ENCODE measurements at regions not wholly inside any gene's neighbourhood (a gene's known extent, or its start where the extent isn't known, plus 50 kb on each side); places are given as distances from the start of the nearest gene placed in this dataset.
"Not testable (repeated sequence)": the region's sequence is repeated elsewhere in the genome, so short reads cannot be mapped to it uniquely, and the experiment has no call there.

GRCh38 chr20:56766528-56766927, 137.4 kb downstream of the TFAP2C start:
- intact Hi-C loops (cut with micrococcal nuclease): no loop called here

DNA sequence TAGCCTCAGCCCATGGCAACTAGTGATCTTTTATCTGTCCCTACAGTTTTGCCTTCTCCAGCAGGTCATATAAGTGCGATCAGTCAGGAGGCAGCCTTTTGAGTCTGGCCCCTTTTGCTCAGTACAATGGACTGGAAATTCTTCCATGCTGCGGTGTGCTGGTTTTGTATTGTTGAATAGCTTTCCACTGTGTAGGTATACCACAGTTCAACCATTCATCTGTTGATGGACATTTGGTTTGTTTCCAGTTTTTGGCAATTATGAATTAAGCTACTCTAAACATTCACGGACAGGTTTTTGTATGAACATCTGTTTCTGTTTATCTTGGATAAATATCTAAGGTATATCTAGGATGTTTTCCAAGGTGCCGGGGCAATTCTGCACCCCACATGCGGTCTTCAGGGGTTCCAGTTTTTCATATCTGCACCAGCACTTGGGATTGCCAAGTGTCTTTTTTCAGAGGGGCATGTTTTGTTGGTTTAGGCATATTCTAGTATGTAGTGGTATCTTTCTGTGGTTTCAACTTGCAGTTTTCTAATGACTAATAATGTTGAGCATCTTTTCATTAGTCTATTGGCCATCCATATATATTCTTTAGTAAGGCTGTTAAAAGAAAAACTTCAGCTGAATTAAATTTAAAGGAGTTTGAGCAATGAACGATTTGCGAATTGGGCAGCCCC, 141.0 kb downstream of the TFAP2C start:
- intact Hi-C loops (cut with micrococcal nuclease): no loop called here

DNA sequence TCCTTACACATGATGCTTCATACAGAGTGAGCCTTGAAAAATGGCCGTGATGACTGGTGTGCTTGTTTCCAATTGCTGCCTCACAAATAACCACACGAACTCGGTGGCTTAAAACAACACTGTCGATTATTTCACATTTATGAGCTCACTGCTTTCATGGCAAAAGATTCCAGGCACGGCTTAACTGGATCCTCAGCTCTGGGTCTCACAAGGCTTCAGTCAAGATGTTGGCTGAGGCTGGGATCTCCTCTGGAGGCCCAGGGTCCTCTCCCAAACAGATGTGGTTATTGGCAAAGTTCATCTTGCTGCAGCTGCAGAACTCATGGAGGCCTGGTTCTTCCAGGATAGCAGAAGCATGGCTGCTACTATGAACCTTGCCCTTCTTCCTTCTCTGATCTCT, 144.6 kb downstream of the TFAP2C start:
- intact Hi-C loops (cut with micrococcal nuclease): no loop called here

DNA sequence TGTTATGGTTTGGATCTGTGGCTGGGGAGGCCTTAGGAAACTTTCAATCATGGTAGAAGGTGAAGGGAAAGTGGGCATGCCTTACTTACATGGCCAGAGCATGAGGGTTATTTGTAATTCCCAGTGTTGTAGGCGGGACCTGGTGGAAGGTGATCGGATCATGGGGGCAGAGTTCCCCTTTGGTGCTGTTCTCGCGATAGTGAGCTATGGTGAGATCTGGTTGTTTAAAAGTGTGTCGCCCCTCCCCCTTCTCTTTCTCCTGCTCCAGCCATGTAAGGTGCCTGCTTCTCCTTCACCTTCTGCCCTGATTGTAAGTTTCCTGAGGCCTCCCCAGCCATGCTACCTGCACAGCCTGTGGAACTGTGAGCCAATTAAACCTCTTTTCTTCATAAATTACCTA, 145.8 kb downstream of the TFAP2C start:
- intact Hi-C loops (cut with micrococcal nuclease): no loop called here

DNA sequence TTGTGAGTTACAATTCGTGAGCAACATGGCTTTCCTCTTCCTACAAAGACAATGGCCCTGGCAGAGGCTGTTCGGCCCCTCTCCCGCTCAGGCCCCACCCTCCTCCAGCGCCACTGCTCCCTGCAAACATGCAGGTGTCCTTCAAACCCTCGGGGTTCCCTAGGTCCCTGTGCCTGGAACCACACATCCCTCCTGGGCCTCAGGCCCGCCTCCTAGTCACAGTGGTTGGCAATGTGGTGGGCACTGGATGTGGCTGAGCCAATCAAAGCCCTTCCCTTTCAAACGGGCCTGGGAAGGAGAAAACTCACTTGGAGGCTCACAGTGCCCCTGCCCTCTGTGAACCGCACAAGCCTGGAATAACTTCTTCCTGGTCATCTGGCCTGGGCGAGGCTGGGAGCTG, 147.2 kb downstream of the TFAP2C start:
- intact Hi-C loops (cut with micrococcal nuclease): no loop called here

DNA sequence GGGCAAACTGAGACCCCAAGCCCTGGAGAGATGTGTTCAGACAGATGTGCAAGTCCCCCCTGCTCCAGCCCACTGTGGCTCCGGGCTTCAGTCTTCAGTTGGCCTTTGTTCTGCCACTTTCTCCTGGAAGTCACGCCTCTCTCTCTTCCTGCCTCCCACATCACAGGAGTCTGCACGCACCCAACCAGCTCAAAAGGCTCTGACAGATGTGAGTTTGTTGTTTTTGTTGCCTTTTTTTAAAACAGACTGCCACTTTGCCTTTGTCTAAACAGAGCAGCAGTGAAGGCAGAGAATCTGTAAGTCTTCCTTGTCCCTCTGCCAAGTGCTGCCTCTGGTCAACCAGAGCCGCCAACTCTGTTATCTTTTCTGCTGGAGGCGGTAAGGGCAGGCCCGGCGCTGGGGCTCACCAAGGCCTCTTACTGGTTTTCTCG, 149.7 kb downstream of the TFAP2C start:
- intact Hi-C loops (cut with micrococcal nuclease): no loop called here

DNA sequence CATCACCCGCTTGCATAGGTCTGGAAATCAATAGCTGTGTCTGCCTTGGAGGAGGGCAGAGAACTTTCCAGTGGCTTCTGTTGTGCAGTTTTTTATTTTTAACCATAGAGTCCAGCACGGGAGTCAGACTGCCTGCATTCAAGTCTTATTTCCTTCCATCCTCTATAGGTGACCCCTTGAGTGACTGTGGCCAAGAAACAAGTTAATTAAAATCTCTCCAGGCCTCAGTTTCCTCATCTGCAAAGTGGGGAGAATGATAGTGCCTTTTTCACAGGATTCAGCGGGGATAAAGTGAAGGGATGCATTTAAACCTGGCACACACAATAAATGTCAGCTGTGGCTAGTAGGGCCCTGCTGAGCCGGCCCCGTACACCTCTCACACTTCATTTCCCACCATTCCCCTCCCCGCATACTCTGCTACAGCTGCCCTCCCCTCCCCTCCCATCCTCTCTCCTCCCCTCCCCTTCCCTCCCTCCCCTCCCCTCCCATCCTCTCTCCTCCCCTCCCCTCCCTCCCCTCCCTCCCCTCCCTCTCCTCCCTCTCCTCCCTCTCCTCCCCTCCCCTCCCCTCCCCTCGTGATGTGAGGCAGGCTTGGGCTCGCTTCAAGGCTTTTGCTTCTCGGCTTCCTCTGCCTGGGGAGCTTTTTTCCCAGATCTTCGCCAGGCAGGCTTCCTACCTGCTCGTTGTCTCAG, 150.5 kb downstream of the TFAP2C start:
- intact Hi-C loops (cut with micrococcal nuclease): no loop called here

DNA sequence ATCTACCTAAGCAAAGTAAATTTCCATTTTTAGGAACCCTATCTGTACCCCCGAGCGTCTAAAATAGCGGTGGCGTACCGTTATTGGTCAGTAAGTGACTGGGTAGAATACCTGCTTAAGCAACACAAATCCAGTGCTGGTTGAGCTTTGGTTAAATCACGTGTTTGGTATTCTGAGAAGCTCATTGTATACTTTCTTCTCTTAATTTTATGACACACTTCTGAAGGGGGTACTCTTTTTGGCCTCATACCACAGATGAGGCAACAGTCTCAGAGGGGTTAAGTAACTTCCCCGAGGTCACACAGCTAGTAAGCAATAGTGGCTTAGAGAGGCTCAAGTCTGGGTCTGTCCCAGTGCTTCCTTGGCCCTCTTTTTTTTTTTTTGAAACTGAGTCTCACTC, 151.2 kb downstream of the TFAP2C start:
- intact Hi-C loops (cut with micrococcal nuclease): no loop called here

DNA sequence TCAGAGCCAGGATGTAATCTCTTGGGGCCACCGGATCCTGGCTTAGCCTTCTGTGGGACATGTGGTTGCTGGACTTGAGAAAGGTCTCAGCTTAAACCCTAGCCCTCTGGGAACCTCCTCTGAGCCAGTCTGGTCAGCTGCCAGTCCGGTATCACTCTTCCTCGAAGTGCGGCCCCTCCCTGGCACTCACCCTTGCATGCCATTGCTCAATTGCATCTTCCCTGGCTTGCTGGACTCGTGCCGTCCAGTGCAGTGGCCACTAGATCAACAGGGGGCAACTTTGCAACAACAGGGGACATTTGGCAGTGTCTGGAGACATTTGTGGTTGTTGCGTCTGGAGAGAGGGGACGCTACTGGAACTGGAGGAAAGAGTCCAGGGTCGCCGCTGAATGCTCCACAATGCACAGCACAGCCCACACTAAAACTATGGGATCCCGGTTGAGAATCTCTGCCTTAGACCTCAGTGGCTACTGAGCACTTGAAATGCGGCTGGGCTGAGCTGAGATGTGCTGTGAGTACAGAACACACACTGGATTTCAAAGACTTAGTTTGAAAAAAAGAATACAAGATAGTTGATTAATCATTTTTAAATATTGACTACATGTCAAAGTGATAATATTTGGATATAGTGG, 152.1 kb downstream of the TFAP2C start:
- intact Hi-C loops (cut with micrococcal nuclease): no loop called here

GRCh38 chr20:56781987-56782560, 153.0 kb downstream of the TFAP2C start:
- intact Hi-C loops (cut with micrococcal nuclease): not testable (repeated sequence)

GRCh38 chr20:56782814-56783213, 153.7 kb downstream of the TFAP2C start:
- intact Hi-C loops (cut with micrococcal nuclease): not testable (repeated sequence)

DNA sequence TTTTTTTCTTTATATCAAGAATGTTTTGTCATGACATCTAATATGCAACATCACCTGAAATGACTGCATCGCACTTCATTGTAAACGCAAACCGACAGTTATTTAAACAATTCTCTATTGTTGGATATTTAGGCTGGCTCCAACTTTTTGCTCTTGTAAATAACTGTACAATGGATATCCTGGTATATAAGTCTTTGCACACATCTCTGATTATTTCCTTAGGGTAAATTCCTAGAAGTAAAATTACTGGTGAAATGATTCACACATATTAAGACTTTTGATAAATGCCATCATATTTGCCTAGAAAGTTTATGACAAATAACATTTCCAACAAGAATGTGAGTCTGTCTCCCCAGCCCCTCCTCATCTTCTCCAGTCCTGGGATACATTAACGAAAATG, 154.7 kb downstream of the TFAP2C start:
- intact Hi-C loops (cut with micrococcal nuclease): no loop called here

- intact Hi-C loops (cut with micrococcal nuclease): no loop called here
Observed at GRCh38 chr20:56786503-56786902, 157.4 kb downstream of the TFAP2C start.

DNA sequence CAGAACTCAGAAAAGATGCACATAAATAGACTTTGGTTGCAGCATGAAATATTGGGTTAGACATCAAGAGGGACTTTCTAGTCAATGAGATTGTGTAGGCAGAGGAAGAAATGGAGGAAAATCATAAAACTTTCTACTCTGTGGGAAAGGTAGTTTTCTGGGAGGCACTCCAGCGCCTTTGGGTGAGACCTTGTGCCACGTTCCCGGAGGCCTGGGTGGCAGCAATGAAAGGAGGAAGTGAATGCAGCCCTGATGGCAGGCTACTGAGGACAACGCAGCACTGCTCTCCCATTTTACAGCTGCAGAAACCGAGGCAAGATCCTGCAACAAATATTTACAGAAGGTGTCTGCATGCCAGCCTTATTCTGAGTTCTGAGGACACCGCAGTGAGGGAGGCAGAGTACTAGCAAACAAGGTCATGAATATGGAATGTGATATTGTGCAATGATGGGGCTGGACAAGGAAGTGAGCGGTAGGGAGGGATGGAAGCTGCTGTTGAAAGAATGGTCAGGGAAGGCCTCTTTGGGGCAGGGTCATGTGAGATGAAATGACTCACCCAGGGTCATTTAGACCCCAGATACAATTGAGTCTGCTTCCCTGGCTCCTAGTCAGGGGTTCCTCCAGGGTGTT, 159.1 kb downstream of the TFAP2C start:
- intact Hi-C loops (cut with micrococcal nuclease): no loop called here

DNA sequence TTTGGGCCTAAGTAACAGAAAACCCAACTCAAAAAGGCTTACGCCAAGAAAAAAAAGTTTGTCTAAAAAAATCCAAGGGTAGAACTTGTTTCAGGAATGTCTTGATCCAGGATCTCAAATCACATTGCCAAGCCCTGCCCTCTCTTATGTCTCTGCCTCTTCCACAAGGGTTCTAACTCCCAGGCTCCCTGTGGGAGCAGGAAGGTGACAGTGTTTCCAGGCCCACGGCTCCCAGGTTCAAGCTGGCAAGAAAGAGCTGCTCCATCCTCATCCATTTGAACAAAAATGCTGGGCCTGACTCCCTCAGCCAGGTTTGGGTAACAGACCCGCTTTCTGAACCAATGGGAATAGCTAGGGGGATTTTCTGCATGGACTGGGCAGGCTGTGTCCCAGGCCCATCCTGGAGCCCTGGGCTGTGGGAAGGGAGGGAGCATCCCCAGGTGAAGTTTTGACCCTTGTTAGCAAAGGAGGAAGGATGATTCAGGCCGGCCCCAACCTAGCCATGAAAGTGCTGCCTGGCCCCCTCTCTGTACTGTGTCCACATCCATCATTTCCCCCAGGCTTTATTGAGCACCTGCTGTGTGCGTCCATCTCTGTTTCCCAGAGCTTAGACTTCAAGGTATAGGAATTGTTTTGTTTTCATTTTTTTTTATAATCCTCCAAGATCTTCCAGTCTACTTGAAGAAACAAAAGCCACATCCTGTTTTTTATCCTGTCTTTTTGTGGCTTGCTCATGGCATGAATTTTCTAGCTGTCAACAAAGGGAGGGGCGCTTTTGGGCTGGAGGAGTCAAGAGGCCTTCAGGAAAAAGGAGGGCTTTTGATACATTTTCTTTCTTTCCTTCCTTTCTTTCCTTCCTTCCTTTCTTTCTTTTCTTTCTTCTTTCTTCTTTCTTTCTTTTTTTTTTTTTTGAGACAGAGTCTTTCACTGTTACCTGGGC, 159.8 kb downstream of the TFAP2C start:
- intact Hi-C loops (cut with micrococcal nuclease): no loop called here

- intact Hi-C loops (cut with micrococcal nuclease): no loop called here
Observed at GRCh38 chr20:56793916-56794315, 164.8 kb downstream of the TFAP2C start.

GRCh38 chr20:56795492-56795891, 166.4 kb downstream of the TFAP2C start:
- intact Hi-C loops (cut with micrococcal nuclease): no loop called here

DNA sequence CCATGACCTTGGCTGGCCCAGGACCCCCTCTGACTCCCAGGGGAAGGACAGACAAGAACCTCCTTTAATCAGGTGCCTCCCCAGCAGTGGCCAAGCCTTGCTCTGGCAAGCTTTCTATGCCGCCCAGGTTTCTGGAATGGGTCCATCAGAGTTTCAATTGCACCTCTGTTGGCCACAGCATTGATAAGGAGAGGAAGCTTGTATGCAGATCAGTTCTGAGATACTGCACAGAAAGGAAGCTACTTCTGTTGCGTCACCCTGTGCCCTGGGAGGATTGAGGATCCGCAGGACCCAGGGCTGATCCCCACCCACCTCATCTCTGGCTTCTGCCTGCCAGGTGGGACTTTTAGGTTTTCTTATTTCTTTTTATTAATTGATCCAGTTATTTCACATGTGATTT, 167.2 kb downstream of the TFAP2C start:
- intact Hi-C loops (cut with micrococcal nuclease): no loop called here

GRCh38 chr20:56797023-56797422, 167.9 kb downstream of the TFAP2C start:
- intact Hi-C loops (cut with micrococcal nuclease): no loop called here

DNA sequence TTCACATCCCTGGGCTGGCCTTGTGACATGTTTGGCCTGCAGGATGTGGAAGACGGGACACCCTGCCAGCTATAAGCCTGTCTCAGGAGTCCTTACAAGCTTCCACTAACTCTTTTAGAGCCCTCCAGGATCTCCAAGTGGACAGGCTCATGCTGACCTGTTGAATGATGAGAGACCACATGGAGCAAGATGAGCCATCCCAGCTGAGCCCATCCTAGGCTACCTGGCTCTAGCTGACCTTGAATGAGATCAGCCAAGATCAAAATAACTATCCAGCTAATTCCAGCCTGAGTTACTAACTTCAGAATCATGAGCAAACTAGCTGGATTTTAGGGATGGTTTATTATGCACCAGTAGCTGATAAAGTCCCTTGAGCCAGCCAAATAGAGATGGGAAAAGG, 169.5 kb downstream of the TFAP2C start:
- intact Hi-C loops (cut with micrococcal nuclease): no loop called here

- intact Hi-C loops (cut with micrococcal nuclease): no loop called here
Observed at GRCh38 chr20:56799187-56799586, 170.1 kb downstream of the TFAP2C start.

Measured in T-helper 1 cell treated with Interleukin-12 subunit alpha and Interleukin-12 subunit beta and Interleukin-4 antibody, amounts not matched to agents 30 ng/mL and 1 ng/mL, for 36 hours (primary cell).